DMS153 (cell line): ENCODE measurements at regions not wholly inside any gene's neighbourhood (a gene's known extent, or its start where the extent isn't known, plus 50 kb on each side); places are given as distances from the start of the nearest gene placed in this dataset.

Experiments used
- DNase-seq: peaks from one replicate; lab custom pipeline; 2025; lab: John Stamatoyannopoulos, UW

- DNase-seq, result peak; percentile 11
These were observed 122.3 kb upstream of the WWC1 start for GRCh38 chr5:168168978-168169698.

- no peak for DNase-seq
These were observed 121.7 kb upstream of the WWC1 start for GRCh38 chr5:168169791-168170190.

- DNase-seq, result no peak
These were observed 119.3 kb upstream of the WWC1 start for GRCh38 chr5:168171901-168172759.

- DNase-seq, result no peak
These were observed 118.7 kb upstream of the WWC1 start for GRCh38 chr5:168172760-168173223.

- DNase-seq, result no peak
These were observed 117.1 kb upstream of the WWC1 start for GRCh38 chr5:168174376-168174775.

GRCh38 chr5:168176251-168176650 lies 115.2 kb upstream of the WWC1 start:
- DNase-seq, result no peak

- no peak for DNase-seq
These were observed 114.5 kb upstream of the WWC1 start for GRCh38 chr5:168176941-168177340.

- DNase-seq, result no peak
These were observed 113.5 kb upstream of the WWC1 start for GRCh38 chr5:168177831-168178450.

- DNase-seq, result no peak
These were observed 112.3 kb upstream of the WWC1 start for GRCh38 chr5:168179192-168179593.

- DNase-seq, result no peak
These were observed 109.2 kb upstream of the WWC1 start for GRCh38 chr5:168182269-168182668.

- no peak for DNase-seq
These were observed 107.3 kb upstream of the WWC1 start for GRCh38 chr5:168184103-168184502.

GRCh38 chr5:168186289-168187074 lies 105.0 kb upstream of the WWC1 start:
- no peak for DNase-seq

- no peak for DNase-seq
These were observed 103.8 kb upstream of the WWC1 start for GRCh38 chr5:168187614-168188013.

- DNase-seq, result no peak
These were observed 103.3 kb upstream of the WWC1 start for GRCh38 chr5:168188182-168188581.

GRCh38 chr5:168192120-168192519 lies 99.3 kb upstream of the WWC1 start:
- DNase-seq, result no peak

- DNase-seq, result no peak
These were observed 97.8 kb upstream of the WWC1 start for GRCh38 chr5:168193493-168194250.

- DNase-seq, result no peak
These were observed 96.3 kb upstream of the WWC1 start for GRCh38 chr5:168195110-168195509.

- no peak for DNase-seq
These were observed 93.1 kb upstream of the WWC1 start for GRCh38 chr5:168198359-168198758.

GRCh38 chr5:168202996-168203395 lies 88.4 kb upstream of the WWC1 start:
- no peak for DNase-seq

- no peak for DNase-seq
These were observed 87.3 kb upstream of the WWC1 start for GRCh38 chr5:168204165-168204564.

GRCh38 chr5:168207450-168208029 lies 83.9 kb upstream of the WWC1 start:
- DNase-seq, result no peak
